ENCODE measurements at regions not wholly inside any gene's neighbourhood (a gene's known extent, or its start where the extent isn't known, plus 50 kb on each side); places are given as distances from the start of the nearest gene placed in this dataset.
"Not testable (repeated sequence)": the region's sequence is repeated elsewhere in the genome, so short reads cannot be mapped to it uniquely, and the experiment has no call there.

- no peaks in the 10 kb centered on the region for H3K36me3 Mint-ChIP-seq
Measured at GRCh38 chr18:71047882-71048281, 759.0 kb downstream of the SOCS6 start.

GRCh38 chr18:71045331-71046065 is 756.7 kb downstream of the SOCS6 start:
- Mint-ChIP-seq H3K4me1 (no peaks in the 10 kb centered on the region), H3K27ac (no peak overlapping the region), H3K36me3 (no peaks in the 10 kb centered on the region), H3K4me3 (no peak overlapping the region), H3K9me3 (peaks cover 0 to 5% (median 1%) of the 10 kb centered on the region in 7 donors), H3K27me3 (no peaks in the 10 kb centered on the region)
- no peak for DNase-seq
- ATAC-seq (ENCODE audit: low read depth in 2 of 2): no peak

More at GRCh38 chr18:71047882-71048281, 759.0 kb downstream of the SOCS6 start:
- DNase-seq: no peak
- no peak overlapping the region for H3K4me3 Mint-ChIP-seq
- ATAC-seq (ENCODE audit: low read depth in 2 of 2): no peak
- peaks cover 0 to 10% (median 1%) of the 10 kb centered on the region in 7 donors for H3K9me3 Mint-ChIP-seq
- no peaks in the 10 kb centered on the region for H3K4me1 Mint-ChIP-seq
- no peaks in the 10 kb centered on the region for H3K27me3 Mint-ChIP-seq
- H3K27ac Mint-ChIP-seq: no peak overlapping the region

GRCh38 chr18:71040161-71040560 is 751.3 kb downstream of the SOCS6 start:
- Mint-ChIP-seq H3K9me3 (peaks cover 0 to 1% (median 0%) of the 10 kb centered on the region in 7 donors), H3K27ac (no peak overlapping the region), H3K27me3 (no peaks in the 10 kb centered on the region), H3K36me3 (no peaks in the 10 kb centered on the region), H3K4me3 (no peak overlapping the region), H3K4me1 (no peaks in the 10 kb centered on the region)
- ATAC-seq (ENCODE audit: low read depth in 2 of 2) (no peak), DNase-seq (no peak)

GRCh38 chr18:71038196-71038595 is 749.4 kb downstream of the SOCS6 start:
- no peak overlapping the region for H3K4me3 Mint-ChIP-seq
- no peaks in the 10 kb centered on the region for H3K36me3 Mint-ChIP-seq
- no peak overlapping the region for H3K27ac Mint-ChIP-seq
- H3K9me3 Mint-ChIP-seq: peaks cover 0 to 3% (median 0%) of the 10 kb centered on the region in 7 donors
- H3K27me3 Mint-ChIP-seq: no peaks in the 10 kb centered on the region
- H3K4me1 Mint-ChIP-seq: no peaks in the 10 kb centered on the region
- DNase-seq (no peak), ATAC-seq (ENCODE audit: low read depth in 2 of 2) (no peak)

- Mint-ChIP-seq H3K9me3 (peaks cover 0 to 5% (median 0%) of the 10 kb centered on the region in 7 donors), H3K36me3 (no peaks in the 10 kb centered on the region), H3K4me1 (no peaks in the 10 kb centered on the region), H3K4me3 (no peak overlapping the region), H3K27me3 (no peaks in the 10 kb centered on the region), H3K27ac (no peak overlapping the region)
- ATAC-seq (ENCODE audit: low read depth in 2 of 2) (no peak), DNase-seq (no peak)
Measured at GRCh38 chr18:71036783-71037182, 747.9 kb downstream of the SOCS6 start.

- peaks cover 0 to 18% (median 12%) of the 10 kb centered on the region in 7 donors for H3K9me3 Mint-ChIP-seq
- not testable (repeated sequence) for H3K36me3 Mint-ChIP-seq; H3K4me3 Mint-ChIP-seq; H3K4me1 Mint-ChIP-seq; ATAC-seq (ENCODE audit: low read depth in 2 of 2); H3K27me3 Mint-ChIP-seq; H3K27ac Mint-ChIP-seq; DNase-seq
Measured at GRCh38 chr18:71031296-71032191, 742.7 kb downstream of the SOCS6 start.

GRCh38 chr18:71030085-71030484 is 741.2 kb downstream of the SOCS6 start:
- not testable (repeated sequence) for H3K27ac Mint-ChIP-seq; ATAC-seq (ENCODE audit: low read depth in 2 of 2); H3K27me3 Mint-ChIP-seq; DNase-seq; H3K4me3 Mint-ChIP-seq; H3K4me1 Mint-ChIP-seq; H3K36me3 Mint-ChIP-seq
- peaks cover 0 to 18% (median 12%) of the 10 kb centered on the region in 7 donors for H3K9me3 Mint-ChIP-seq

- no peaks in the 10 kb centered on the region for H3K36me3 Mint-ChIP-seq
- H3K27me3 Mint-ChIP-seq: no peaks in the 10 kb centered on the region
- no peak overlapping the region for H3K27ac Mint-ChIP-seq
- no peak for DNase-seq
- ATAC-seq (ENCODE audit: low read depth in 2 of 2): no peak
- no peak overlapping the region for H3K4me3 Mint-ChIP-seq
- no peaks in the 10 kb centered on the region for H3K4me1 Mint-ChIP-seq
- H3K9me3 Mint-ChIP-seq: peaks cover 0 to 18% (median 12%) of the 10 kb centered on the region in 7 donors
Measured at GRCh38 chr18:71028285-71028762, 739.5 kb downstream of the SOCS6 start.

- ATAC-seq (ENCODE audit: low read depth in 2 of 2): no peak
- Mint-ChIP-seq H3K9me3 (peaks cover 0 to 18% (median 12%) of the 10 kb centered on the region in 7 donors), H3K27ac (no peak overlapping the region), H3K4me3 (no peak overlapping the region), H3K27me3 (no peaks in the 10 kb centered on the region), H3K4me1 (no peaks in the 10 kb centered on the region), H3K36me3 (no peaks in the 10 kb centered on the region)
- DNase-seq: no peak
Measured at GRCh38 chr18:71027531-71027930, 738.7 kb downstream of the SOCS6 start.

- no peaks in the 10 kb centered on the region for H3K27me3 Mint-ChIP-seq
- H3K36me3 Mint-ChIP-seq: no peaks in the 10 kb centered on the region
- DNase-seq: no peak
- ATAC-seq (ENCODE audit: low read depth in 2 of 2): no peak
- peaks cover 0 to 14% (median 8%) of the 10 kb centered on the region in 7 donors for H3K9me3 Mint-ChIP-seq
- H3K4me3 Mint-ChIP-seq: no peak overlapping the region
- no peak overlapping the region for H3K27ac Mint-ChIP-seq
- no peaks in the 10 kb centered on the region for H3K4me1 Mint-ChIP-seq
Measured at GRCh38 chr18:71025505-71026225, 736.8 kb downstream of the SOCS6 start.

- ATAC-seq (ENCODE audit: low read depth in 2 of 2): no peak
- Mint-ChIP-seq H3K27ac (no peak overlapping the region), H3K4me3 (no peak overlapping the region), H3K36me3 (no peaks in the 10 kb centered on the region), H3K4me1 (no peaks in the 10 kb centered on the region), H3K27me3 (no peaks in the 10 kb centered on the region), H3K9me3 (peaks cover 0 to 6% (median 2%) of the 10 kb centered on the region in 7 donors)
- no peak for DNase-seq
Measured at GRCh38 chr18:71022389-71022788, 733.5 kb downstream of the SOCS6 start.

GRCh38 chr18:71021030-71021362 is 732.2 kb downstream of the SOCS6 start:
- ATAC-seq (ENCODE audit: low read depth in 2 of 2) (no peak), DNase-seq (no peak)
- peaks cover 0 to 6% (median 2%) of the 10 kb centered on the region in 7 donors for H3K9me3 Mint-ChIP-seq
- no peaks in the 10 kb centered on the region for H3K27me3 Mint-ChIP-seq
- H3K36me3 Mint-ChIP-seq: no peaks in the 10 kb centered on the region
- no peaks in the 10 kb centered on the region for H3K4me1 Mint-ChIP-seq
- H3K4me3 Mint-ChIP-seq: no peak overlapping the region
- H3K27ac Mint-ChIP-seq: no peak overlapping the region

- no peaks in the 10 kb centered on the region for H3K27me3 Mint-ChIP-seq
- H3K36me3 Mint-ChIP-seq: no peaks in the 10 kb centered on the region
- no peak for ATAC-seq (ENCODE audit: low read depth in 2 of 2)
- no peak for DNase-seq
- H3K9me3 Mint-ChIP-seq: peaks cover 0 to 6% (median 2%) of the 10 kb centered on the region in 7 donors
- peak overlapping the region in 1 of 8 donors; percentile 60 for H3K4me3 Mint-ChIP-seq
- H3K4me1 Mint-ChIP-seq: no peaks in the 10 kb centered on the region
- H3K27ac Mint-ChIP-seq: no peak overlapping the region
Measured at GRCh38 chr18:71020342-71021029, 731.6 kb downstream of the SOCS6 start.
